ENCODE measurements at regions not wholly inside any gene's neighbourhood (a gene's known extent, or its start where the extent isn't known, plus 50 kb on each side); places are given as distances from the start of the nearest gene placed in this dataset.
"Not testable (repeated sequence)": the region's sequence is repeated elsewhere in the genome, so short reads cannot be mapped to it uniquely, and the experiment has no call there.

- DNase-seq (ENCODE audit: low spot score): no peak
These were observed 194.4 kb downstream of the CTTN start for GRCh38 chr11:70592641-70593165.

- no peak for DNase-seq (ENCODE audit: low spot score)
These were observed 195.2 kb downstream of the CTTN start for GRCh38 chr11:70593446-70593983.

- no peak for DNase-seq (ENCODE audit: low spot score)
These were observed 195.7 kb downstream of the CTTN start for GRCh38 chr11:70594031-70594430.

GRCh38 chr11:70594606-70595005, 196.3 kb downstream of the CTTN start:
- DNase-seq (ENCODE audit: low spot score): no peak

GRCh38 chr11:70595016-70595415, 196.7 kb downstream of the CTTN start:
- DNase-seq (ENCODE audit: low spot score): no peak

GRCh38 chr11:70595452-70595851, 197.1 kb downstream of the CTTN start:
- DNase-seq (ENCODE audit: low spot score): no peak

GRCh38 chr11:70596091-70596490, 197.8 kb downstream of the CTTN start:
- no peak for DNase-seq (ENCODE audit: low spot score)

- DNase-seq (ENCODE audit: low spot score): no peak
These were observed 198.8 kb downstream of the CTTN start for GRCh38 chr11:70597006-70597555.

- DNase-seq (ENCODE audit: low spot score): peak; percentile 62
These were observed 199.7 kb downstream of the CTTN start for GRCh38 chr11:70597751-70598625.

GRCh38 chr11:70600911-70601415, 202.6 kb downstream of the CTTN start:
- not testable (repeated sequence) for DNase-seq (ENCODE audit: low spot score)

- DNase-seq (ENCODE audit: low spot score): no peak
These were observed 203.7 kb downstream of the CTTN start for GRCh38 chr11:70601861-70602538.

- DNase-seq (ENCODE audit: low spot score): no peak
These were observed 204.9 kb downstream of the CTTN start for GRCh38 chr11:70603114-70603755.

- DNase-seq (ENCODE audit: low spot score): no peak
These were observed 205.5 kb downstream of the CTTN start for GRCh38 chr11:70603756-70604211.

- DNase-seq (ENCODE audit: low spot score): no peak
These were observed 205.9 kb downstream of the CTTN start for GRCh38 chr11:70604221-70604620.

- no peak for DNase-seq (ENCODE audit: low spot score)
These were observed 206.5 kb downstream of the CTTN start for GRCh38 chr11:70604630-70605467.

- no peak for DNase-seq (ENCODE audit: low spot score)
These were observed 207.1 kb downstream of the CTTN start for GRCh38 chr11:70605468-70605815.

GRCh38 chr11:70605846-70606245, 207.5 kb downstream of the CTTN start:
- DNase-seq (ENCODE audit: low spot score): no peak

- DNase-seq (ENCODE audit: low spot score): no peak
These were observed 208.1 kb downstream of the CTTN start for GRCh38 chr11:70606248-70606950.

GRCh38 chr11:70606951-70607330, 208.6 kb downstream of the CTTN start:
- no peak for DNase-seq (ENCODE audit: low spot score)

GRCh38 chr11:70607561-70607960, 209.2 kb downstream of the CTTN start:
- no peak for DNase-seq (ENCODE audit: low spot score)

All from ecto neural progenitor cell (in vitro differentiated cells).